Activated CD4-positive, alpha-beta T cell treated with anti-CD3 and anti-CD28 coated beads, Interleukin-10, Interleukin-2, amounts not matched to agents 100 ng/mL and 50 ng/mL, durations not matched to agents 16 hours and 8 hours (primary cell): ENCODE measurements at regions not wholly inside any gene's neighbourhood (a gene's known extent, or its start where the extent isn't known, plus 50 kb on each side); places are given as distances from the start of the nearest gene placed in this dataset.
"Not testable (repeated sequence)": the region's sequence is repeated elsewhere in the genome, so short reads cannot be mapped to it uniquely, and the experiment has no call there.

Experiments
- DNase-seq: peaks from one replicate; pipeline ENCODE4 v3.0.0-alpha.2; 2020

DNA sequence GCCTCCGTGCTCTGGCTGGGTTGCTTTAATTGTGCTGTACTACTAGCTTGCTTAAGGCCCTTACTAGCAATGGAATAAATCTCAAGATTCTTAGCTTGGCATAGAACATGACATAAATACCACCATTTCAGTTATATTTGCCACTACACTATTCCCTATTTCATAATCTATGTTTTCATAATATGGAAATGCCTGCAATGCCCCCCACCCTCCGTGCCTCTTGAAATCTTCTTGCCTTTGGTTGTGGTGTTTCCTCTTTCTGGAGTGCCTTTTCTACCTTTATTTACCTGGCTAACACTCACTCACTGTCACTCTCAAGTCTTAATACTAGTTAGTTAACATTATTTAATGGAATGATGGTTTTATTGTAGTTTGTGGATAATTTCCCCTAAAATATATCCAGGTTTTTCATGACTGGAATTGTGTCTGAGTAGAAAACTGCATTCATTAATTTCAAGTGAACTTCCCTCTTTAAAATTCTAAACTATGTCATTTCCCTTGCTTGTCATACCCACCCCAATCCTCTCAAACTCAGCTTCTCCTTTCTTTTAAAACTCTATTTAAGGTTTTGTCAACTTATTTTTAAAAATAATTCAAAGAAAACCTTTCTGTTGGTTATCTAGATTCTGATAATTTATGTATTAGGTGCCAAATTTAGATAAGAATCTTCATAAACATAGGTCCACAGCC, 521.7 kb upstream of the DAB2 start:
- no peak for DNase-seq

DNA sequence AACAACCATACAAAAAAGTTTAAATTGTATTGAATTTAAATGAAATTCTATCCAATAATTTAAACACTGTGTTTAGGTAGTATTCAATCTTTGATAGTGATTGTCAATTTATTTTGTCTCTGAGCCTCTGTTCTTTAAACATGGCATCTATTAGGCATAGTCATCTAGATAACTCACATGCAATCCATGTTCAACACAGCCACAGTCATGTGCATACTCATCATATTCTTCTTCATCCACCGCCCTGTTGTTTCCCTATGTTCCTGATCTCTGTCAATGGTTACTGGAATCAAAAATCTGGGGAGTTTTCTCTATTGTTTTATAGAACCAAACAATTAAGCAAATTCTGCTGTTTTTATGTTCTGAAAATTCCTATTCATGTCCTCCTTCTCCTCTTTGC, 521.1 kb upstream of the DAB2 start:
- DNase-seq, result no peak

DNA sequence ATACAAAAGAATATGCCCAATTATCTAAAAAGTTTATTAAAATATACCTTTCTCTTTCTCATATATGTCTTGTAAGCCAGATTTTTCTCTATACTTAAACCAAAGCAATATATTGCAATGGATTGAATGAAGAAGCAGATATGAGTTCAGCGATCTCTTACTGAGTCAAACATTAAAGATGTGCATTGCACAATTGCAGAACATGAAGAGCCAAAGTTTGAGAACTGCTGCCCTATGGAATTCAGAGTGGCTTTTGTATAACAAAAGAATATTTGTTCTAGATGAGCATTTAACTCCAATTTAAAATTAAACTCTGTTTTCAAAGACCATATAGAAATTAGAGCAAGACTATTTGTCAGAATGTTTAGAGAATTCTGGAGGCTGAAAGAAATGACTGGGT, 519.0 kb upstream of the DAB2 start:
- no peak for DNase-seq

DNA sequence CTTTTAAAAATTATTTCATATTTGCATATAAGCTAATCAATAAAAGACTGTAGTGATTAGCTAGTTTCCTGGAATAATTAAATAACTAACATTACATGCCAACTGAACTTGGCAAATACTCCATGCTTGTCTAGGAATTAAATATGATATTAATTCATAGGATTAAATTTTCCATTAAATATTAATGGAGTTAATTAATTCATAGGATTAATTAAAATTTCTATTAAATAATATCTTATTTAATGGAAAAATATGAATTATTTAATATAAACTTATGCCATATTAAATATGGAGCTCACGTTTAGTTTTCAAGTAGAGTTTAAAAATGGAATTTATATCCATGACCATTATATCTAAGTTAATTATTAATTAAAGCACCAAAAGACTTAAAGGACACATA, 517.8 kb upstream of the DAB2 start:
- no peak for DNase-seq

DNA sequence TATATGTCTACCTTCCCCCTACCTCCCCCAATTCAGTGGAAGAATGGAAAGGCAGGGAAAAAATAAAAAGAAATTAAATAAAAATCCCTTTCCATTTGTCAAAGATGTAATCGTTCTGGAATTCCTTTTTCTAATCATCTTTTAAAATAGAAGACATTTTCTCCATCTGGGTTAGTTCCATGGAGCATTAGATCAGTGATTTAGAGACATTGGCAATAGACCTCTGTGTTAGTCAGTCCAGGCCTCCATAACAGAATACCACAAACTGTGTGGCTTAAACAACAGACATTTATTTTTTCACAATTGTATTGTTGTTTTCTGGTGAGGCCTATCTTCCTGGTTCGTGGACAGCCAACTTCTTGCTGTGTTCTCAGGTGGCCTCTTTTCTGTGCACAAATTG, 516.6 kb upstream of the DAB2 start:
- no peak for DNase-seq

DNA sequence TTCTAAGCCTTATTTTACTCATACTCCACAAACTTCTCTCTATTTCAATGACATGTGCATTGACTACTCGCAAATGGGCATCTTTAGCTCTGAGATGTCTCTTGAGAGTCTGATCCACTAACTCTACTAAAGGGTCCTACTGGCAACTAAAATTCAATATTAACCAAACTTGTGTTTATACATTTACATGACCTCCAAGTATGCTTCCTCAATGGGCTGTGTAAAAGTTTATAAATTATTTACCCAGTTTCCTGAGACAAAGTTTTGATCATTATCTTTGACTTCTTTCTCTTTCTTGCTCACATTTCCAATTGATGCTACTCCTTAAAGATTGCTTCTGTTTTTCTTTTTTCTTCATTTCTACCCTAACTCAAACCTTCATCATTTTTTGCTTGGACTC, 510.1 kb upstream of the DAB2 start:
- no peak for DNase-seq

DNA sequence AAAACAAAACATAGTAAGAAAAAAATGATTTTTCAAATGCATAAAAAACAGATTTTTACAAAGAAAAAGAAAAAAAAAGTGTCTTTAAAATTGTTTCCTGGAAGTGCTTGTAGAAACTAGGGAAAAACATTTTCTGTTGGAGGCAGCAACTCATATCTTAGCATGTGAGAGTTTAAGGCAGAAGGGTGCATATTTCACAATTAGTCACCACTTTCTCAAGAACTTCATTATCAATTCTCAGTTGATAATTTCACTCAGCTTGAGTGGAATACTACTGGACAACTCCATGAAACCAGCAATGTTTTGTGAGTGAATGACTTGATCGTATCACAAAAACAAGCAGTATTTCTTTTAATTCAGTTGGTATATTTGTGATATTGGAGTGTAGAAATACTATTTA, 508.3 kb upstream of the DAB2 start:
- DNase-seq, result peak; percentile 22

DNA sequence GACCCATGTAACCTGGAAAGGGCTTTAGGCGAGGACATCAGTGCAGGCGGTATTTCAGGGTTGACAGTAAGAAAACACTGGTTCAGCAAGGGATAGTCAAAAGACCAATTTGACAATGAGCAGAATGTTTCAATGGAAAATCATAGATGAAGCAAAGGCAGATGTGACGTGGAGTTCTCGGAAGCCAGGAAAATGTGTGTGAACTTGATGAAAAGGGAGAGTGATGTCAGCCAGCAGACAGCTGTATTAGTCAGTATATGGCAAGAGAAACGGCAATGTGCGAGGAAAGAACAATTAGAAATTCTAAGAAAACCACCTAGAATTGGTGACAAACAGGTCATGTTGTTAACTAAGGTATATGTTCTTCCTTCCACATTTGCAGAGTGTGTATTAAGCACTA, 503.9 kb upstream of the DAB2 start:
- DNase-seq, result no peak

DNA sequence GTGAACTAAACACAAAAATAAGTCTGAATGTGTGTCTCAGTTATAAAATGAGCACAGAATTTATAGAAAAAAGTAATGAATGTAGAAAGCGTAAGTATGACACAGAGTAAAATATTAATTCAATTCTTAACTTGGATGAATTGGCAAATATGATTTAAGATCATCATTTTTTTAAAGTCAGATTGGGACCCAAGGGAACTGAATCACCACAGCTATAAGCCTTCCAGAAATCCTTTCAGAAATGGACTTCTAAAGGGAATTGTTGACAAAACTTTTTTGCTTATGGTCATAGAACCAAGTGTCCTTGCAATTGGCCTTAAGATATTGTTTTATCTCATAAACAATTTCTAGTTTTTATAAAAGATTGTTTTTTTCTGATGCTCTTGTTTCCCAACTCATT, 495.1 kb upstream of the DAB2 start:
- no peak for DNase-seq

DNA sequence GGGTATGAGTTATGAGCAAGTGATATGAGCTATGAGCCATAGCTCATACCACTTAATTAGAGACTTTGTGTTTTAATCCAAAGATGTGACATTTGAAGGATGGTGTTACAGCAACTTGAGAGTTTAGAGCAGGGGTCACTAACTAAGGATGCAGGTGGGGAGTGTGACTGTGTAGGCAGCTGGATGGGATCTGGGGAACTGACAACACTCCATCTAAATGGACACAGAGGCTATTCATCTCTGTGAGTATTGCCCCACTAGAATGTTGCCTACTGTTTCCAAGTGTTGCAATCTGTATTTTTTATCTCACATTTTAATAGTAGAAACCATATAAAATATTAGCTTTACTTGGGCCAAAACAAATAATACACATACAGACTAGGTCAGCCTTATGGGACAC, 488.1 kb upstream of the DAB2 start:
- no peak for DNase-seq

- not testable (repeated sequence) for DNase-seq
These were observed 482.6 kb upstream of the DAB2 start for GRCh38 chr5:39907267-39907951.

- no peak for DNase-seq
These were observed 481.4 kb upstream of the DAB2 start for GRCh38 chr5:39906146-39906545.

DNA sequence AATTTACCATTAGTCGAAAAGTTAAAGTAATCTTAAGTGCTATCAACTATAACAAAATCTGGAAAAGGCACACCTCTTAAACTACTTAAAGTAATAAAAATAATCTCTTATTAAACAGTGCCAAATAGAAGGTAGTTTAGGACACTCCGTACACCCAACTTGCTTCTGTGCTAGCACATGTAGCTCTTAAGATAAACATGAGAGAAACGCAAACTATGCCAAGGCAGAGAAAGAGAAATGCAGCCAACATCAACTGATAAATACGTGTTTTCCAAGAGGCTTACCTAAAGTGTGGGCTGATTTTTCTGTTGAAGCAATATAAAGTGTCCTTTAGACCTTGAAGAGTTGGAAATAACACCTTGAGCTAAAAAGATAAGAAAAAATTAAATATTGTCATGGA, 480.6 kb upstream of the DAB2 start:
- DNase-seq, result no peak

DNA sequence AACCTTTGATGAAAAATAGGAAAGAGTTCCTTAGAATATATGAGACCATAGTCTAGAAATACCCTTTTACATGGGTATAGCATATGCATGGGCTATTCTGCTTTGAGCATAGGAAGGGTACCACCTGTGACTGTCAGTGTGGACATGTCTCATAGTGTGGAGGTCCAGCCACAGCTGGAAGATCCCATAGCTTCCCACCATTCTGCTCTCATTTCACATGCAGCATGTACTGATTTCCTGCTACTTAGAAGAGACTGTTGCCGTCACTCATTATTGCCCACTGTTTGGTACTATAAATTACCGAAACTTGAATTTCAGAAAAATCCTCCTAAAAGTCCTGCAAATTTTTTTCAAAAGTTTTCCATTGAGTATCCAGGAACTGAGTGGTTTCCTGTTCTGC, 477.8 kb upstream of the DAB2 start:
- no peak for DNase-seq

DNA sequence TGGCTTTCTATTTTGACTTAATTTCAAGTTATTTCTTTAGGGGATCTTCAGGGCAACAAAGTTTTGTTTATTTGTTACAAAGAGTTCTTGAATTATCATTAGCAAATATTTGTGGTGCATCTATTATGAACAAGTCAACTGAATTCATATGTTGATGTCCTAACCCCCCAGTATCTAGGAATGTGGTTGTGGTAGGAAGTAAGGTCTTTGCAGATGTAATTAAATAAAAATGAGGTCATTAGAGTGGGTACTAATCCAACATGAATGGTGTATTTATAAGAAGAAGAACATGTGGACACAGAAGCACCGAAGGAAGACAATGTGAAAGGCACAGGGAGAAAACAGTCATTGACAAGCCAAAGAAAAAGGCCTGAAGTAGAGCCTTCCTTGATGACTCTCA, 474.0 kb upstream of the DAB2 start:
- DNase-seq, result no peak

- DNase-seq, result no peak
These were observed 471.9 kb upstream of the DAB2 start for GRCh38 chr5:39896706-39897105.

DNA sequence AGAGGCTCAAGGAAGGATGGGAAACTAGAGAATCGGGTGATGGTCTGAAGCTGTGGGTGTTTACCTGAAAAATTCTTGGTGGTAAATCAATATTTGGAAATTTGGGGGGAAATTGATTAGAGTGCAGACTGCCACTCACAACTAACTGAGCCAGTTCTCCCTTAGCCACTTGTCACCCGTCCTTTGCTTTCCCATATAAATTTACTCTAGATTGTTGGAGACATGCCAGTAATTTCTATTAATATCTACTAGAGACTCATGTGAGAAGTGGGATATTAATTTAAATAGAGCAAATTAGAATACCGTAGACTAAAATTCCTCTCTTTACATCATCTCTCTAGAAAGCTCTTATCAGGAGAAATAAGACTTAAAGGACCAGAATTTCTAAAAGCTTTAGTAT, 471.3 kb upstream of the DAB2 start:
- DNase-seq, result no peak

DNA sequence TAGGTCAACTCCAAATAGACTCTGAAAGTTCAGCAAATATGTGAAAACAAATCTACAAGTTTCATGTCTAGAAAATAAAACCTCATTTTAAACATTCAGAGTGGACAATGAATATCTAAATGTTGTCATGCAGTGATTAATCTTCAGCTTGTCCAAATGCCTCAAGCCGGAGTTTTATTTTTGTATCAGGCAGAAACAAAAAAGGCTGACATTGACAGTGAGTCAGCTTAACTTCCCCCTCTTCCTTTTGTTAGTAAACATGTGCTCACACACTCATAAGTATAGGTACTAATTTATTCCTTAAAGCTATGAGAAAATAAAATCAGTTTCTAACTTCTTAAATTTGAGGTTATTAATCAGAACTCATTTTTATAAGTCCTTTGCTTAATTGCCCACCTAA, 467.9 kb upstream of the DAB2 start:
- DNase-seq, result no peak

GRCh38 chr5:39891376-39891775, 466.6 kb upstream of the DAB2 start:
- no peak for DNase-seq

GRCh38 chr5:39880985-39881384, 456.2 kb upstream of the DAB2 start:
- DNase-seq, result no peak

GRCh38 chr5:39877479-39877878, 452.7 kb upstream of the DAB2 start:
- DNase-seq, result no peak

GRCh38 chr5:39876146-39876545, 451.4 kb upstream of the DAB2 start:
- no peak for DNase-seq

GRCh38 chr5:39870137-39870536, 445.4 kb upstream of the DAB2 start:
- DNase-seq, result no peak

DNA sequence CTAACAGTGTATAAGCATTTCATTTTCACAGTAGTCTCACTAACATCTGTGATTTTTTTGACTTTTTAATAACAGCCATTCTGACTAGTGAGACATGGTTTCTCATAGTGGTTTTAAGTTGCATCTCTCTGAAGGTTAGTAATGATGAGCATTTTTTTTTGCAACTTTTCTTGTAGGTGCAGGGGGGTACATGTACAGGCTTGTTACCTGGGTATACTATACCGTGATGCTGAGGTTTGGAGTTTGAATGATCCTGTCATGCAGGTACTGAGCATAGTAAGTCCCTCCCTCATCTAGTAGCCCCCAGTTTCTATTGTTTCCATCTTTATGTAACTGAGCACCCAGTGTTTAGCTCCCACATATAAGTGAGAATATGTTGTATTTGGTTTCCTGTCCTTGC, 444.6 kb upstream of the DAB2 start:
- no peak for DNase-seq

- no peak for DNase-seq
These were observed 443.1 kb upstream of the DAB2 start for GRCh38 chr5:39867923-39868322.
